MM.1S (cell line): ENCODE measurements at regions not wholly inside any gene's neighbourhood (a gene's known extent, or its start where the extent isn't known, plus 50 kb on each side); places are given as distances from the start of the nearest gene placed in this dataset.

ENCODE experiments used
- EZH2 ChIP-seq: fragments of 300-600 bp; sonication (generic); optimal IDR thresholded peaks from 2 replicates; pipeline ENCODE3; 2017; ENCODE audit warnings: low read depth, mild to moderate bottlenecking, antibody characterized with exemption, low read length, mixed read lengths
- EZH2phosphoT487 ChIP-seq: fragments of 300-600 bp; sonication (generic); IDR thresholded peaks from 2 replicates; pipeline ENCODE4 v1.6.1; 2018; ENCODE audit warnings: antibody characterized with exemption, low read length
- TF ChIP-seq, protein P1 (sequence below): fragments of 300-600 bp; sonication (generic); IDR thresholded peaks from 2 replicates; pipeline ENCODE4 v1.5.1; 2016; ENCODE audit warnings: antibody characterized with exemption, low read length, mixed read lengths

DNA sequence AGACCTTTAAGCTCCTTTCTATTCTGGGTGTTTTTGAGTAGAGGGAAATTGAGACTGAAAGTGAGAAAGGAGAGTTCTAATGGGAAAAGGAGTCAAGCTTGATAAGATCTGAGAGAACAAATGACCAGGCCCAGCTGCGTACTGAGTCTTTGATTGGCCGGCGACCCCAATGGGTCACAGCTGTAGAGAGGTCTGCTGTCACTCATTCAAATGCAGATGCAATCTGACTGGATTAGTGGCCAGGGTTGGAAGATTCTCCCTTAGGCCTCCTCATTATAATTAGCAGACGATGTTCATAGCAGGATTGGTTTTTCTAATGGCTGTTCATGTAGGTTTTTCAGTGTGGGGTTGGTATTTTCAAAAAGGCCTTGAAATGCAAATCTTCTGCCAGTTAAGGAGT is 127.2 kb upstream of the SLC25A13 start:
- TF ChIP-seq EZH2phosphoT487 (no peak), EZH2 (no peak)
- TF ChIP-seq, protein P1, sequence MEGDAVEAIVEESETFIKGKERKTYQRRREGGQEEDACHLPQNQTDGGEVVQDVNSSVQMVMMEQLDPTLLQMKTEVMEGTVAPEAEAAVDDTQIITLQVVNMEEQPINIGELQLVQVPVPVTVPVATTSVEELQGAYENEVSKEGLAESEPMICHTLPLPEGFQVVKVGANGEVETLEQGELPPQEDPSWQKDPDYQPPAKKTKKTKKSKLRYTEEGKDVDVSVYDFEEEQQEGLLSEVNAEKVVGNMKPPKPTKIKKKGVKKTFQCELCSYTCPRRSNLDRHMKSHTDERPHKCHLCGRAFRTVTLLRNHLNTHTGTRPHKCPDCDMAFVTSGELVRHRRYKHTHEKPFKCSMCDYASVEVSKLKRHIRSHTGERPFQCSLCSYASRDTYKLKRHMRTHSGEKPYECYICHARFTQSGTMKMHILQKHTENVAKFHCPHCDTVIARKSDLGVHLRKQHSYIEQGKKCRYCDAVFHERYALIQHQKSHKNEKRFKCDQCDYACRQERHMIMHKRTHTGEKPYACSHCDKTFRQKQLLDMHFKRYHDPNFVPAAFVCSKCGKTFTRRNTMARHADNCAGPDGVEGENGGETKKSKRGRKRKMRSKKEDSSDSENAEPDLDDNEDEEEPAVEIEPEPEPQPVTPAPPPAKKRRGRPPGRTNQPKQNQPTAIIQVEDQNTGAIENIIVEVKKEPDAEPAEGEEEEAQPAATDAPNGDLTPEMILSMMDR, result no peak
